ENCODE measurements at regions not wholly inside any gene's neighbourhood (a gene's known extent, or its start where the extent isn't known, plus 50 kb on each side); places are given as distances from the start of the nearest gene placed in this dataset.

- no peak for TF ChIP-seq CTCF (IDR thresholded peaks at IDR 0.05)
- no peak for TF ChIP-seq POLR2AphosphoS5 (IDR thresholded peaks at IDR 0.05; ENCODE audit: low read depth, low read length)
- no peak for TF ChIP-seq SIN3A (IDR thresholded peaks at IDR 0.05; ENCODE audit: borderline replicate concordance, insufficient read depth, low read depth, low read length)
- no peak for TF ChIP-seq TCF7L2 (IDR thresholded peaks at IDR 0.05; ENCODE audit: low read depth, low read length)
- TF ChIP-seq, protein P1, sequence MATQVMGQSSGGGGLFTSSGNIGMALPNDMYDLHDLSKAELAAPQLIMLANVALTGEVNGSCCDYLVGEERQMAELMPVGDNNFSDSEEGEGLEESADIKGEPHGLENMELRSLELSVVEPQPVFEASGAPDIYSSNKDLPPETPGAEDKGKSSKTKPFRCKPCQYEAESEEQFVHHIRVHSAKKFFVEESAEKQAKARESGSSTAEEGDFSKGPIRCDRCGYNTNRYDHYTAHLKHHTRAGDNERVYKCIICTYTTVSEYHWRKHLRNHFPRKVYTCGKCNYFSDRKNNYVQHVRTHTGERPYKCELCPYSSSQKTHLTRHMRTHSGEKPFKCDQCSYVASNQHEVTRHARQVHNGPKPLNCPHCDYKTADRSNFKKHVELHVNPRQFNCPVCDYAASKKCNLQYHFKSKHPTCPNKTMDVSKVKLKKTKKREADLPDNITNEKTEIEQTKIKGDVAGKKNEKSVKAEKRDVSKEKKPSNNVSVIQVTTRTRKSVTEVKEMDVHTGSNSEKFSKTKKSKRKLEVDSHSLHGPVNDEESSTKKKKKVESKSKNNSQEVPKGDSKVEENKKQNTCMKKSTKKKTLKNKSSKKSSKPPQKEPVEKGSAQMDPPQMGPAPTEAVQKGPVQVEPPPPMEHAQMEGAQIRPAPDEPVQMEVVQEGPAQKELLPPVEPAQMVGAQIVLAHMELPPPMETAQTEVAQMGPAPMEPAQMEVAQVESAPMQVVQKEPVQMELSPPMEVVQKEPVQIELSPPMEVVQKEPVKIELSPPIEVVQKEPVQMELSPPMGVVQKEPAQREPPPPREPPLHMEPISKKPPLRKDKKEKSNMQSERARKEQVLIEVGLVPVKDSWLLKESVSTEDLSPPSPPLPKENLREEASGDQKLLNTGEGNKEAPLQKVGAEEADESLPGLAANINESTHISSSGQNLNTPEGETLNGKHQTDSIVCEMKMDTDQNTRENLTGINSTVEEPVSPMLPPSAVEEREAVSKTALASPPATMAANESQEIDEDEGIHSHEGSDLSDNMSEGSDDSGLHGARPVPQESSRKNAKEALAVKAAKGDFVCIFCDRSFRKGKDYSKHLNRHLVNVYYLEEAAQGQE (IDR thresholded peaks at IDR 0.05; ENCODE audit: insufficient read depth in 1 of 2, low read depth in 2 of 2, low read length in 1 of 2), result no peak
Observed at GRCh38 chr7:50858528-50859245, 76.0 kb upstream of the GRB10 start.
